ENCODE measurements at regions not wholly inside any gene's neighbourhood (a gene's known extent, or its start where the extent isn't known, plus 50 kb on each side); places are given as distances from the start of the nearest gene placed in this dataset.
"Not testable (repeated sequence)": the region's sequence is repeated elsewhere in the genome, so short reads cannot be mapped to it uniquely, and the experiment has no call there.

DNA sequence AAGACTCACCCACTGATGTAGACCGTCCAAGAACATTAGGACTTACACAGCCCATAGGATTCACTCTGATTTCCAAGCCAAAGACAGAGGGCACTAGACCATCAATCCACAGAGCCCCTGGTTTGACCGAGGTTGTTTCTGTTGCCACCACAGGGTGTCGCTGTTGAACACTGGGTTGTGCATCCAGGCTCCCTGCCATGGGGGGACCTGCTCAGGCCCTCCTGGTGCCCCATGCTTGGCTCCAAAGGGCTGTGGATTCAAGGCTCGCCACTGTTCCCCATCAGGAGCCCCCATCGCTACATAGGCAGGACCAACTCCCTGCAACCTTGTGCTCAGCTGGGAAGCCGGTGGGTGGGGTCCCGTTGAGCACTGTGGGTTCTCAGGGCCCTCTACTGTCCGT, 128.0 kb upstream of the ANO1 start:
- no peak overlapping the region for H3K27ac ChIP-seq (ENCODE audit: low read depth, low read length, poor library complexity, severe bottlenecking)
- no peaks in the 10 kb centered on the region for H3K9me2 ChIP-seq (ENCODE audit: low read depth, low read length)
- no peak overlapping the region for H3K4me2 ChIP-seq (ENCODE audit: low read length)
- H3K79me2 ChIP-seq (ENCODE audit: insufficient read depth, low read length) = no peaks in the 10 kb centered on the region
- no peak for TF ChIP-seq EZH2 (IDR thresholded peaks at IDR 0.05; ENCODE audit: borderline replicate concordance, low read length)
- TF ChIP-seq, protein P1, sequence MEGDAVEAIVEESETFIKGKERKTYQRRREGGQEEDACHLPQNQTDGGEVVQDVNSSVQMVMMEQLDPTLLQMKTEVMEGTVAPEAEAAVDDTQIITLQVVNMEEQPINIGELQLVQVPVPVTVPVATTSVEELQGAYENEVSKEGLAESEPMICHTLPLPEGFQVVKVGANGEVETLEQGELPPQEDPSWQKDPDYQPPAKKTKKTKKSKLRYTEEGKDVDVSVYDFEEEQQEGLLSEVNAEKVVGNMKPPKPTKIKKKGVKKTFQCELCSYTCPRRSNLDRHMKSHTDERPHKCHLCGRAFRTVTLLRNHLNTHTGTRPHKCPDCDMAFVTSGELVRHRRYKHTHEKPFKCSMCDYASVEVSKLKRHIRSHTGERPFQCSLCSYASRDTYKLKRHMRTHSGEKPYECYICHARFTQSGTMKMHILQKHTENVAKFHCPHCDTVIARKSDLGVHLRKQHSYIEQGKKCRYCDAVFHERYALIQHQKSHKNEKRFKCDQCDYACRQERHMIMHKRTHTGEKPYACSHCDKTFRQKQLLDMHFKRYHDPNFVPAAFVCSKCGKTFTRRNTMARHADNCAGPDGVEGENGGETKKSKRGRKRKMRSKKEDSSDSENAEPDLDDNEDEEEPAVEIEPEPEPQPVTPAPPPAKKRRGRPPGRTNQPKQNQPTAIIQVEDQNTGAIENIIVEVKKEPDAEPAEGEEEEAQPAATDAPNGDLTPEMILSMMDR (IDR thresholded peaks at IDR 0.05; ENCODE audit: low read length) = peak; percentile 51
- H3K9me3 ChIP-seq (ENCODE audit: low read length) = 0 out of 2 replicates have a peak, but pooled peaks cover 7% of the 10 kb centered on the region
- no peak overlapping the region for H2AFZ ChIP-seq (ENCODE audit: low read length)
- H3K4me3 ChIP-seq (ENCODE audit: low read depth, low read length, poor library complexity, severe bottlenecking) = no peak overlapping the region
- H3K36me3 ChIP-seq (ENCODE audit: insufficient read depth, low read length) = no peaks in the 10 kb centered on the region
- no peaks in the 10 kb centered on the region for H4K20me1 ChIP-seq (ENCODE audit: insufficient read depth, low read length)
- no peaks in the 10 kb centered on the region for H3K4me1 ChIP-seq (ENCODE audit: insufficient read depth, low read length, severe bottlenecking)
- H3K27me3 ChIP-seq (ENCODE audit: insufficient read depth, low read length) = peaks cover 6% of the 10 kb centered on the region; the same call in 1 of the 2 replicates
- H3F3A ChIP-seq (ENCODE audit: insufficient read depth, low read length) = no peaks in the 10 kb centered on the region
- no peak overlapping the region for H3K9ac ChIP-seq (ENCODE audit: low read length)

DNA sequence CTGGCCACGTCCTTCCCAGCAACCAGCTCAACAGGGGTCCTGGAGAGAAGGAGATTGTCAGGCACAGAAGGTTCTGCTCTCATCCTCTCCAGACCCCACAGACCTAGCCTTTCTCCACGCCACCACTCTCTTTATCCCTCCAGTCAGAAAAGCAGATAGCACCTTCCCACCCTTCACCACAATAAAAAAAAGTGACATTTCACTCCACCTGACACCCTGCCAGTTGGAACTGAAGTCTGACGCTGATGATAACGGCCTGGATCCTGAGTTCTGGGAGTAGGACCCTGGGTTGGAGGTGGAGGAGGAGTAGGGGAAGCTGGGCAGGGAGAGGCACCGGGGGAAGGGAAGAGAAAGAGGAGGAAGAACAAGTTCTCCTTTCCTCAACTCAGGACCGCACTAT, 127.5 kb upstream of the ANO1 start:
- TF ChIP-seq, protein P1 (IDR thresholded peaks at IDR 0.05; ENCODE audit: low read length) = no peak
- no peak for TF ChIP-seq EZH2 (IDR thresholded peaks at IDR 0.05; ENCODE audit: borderline replicate concordance, low read length)
- Histone ChIP-seq H3F3A (ENCODE audit: insufficient read depth, low read length) (no peaks in the 10 kb centered on the region), H3K36me3 (ENCODE audit: insufficient read depth, low read length) (no peaks in the 10 kb centered on the region), H3K9me3 (ENCODE audit: low read length) (0 out of 2 replicates have a peak, but pooled peaks cover 7% of the 10 kb centered on the region), H3K4me1 (ENCODE audit: insufficient read depth, low read length, severe bottlenecking) (no peaks in the 10 kb centered on the region), H4K20me1 (ENCODE audit: insufficient read depth, low read length) (no peaks in the 10 kb centered on the region), H3K79me2 (ENCODE audit: insufficient read depth, low read length) (no peaks in the 10 kb centered on the region), H3K4me2 (ENCODE audit: low read length) (no peak overlapping the region), H3K27ac (ENCODE audit: low read depth, low read length, poor library complexity, severe bottlenecking) (no peak overlapping the region), H2AFZ (ENCODE audit: low read length) (no peak overlapping the region), H3K9me2 (ENCODE audit: low read depth, low read length) (no peaks in the 10 kb centered on the region), H3K4me3 (ENCODE audit: low read depth, low read length, poor library complexity, severe bottlenecking) (no peak overlapping the region), H3K27me3 (ENCODE audit: insufficient read depth, low read length) (peaks cover 6% of the 10 kb centered on the region; the same call in 1 of the 2 replicates), H3K9ac (ENCODE audit: low read length) (no peak overlapping the region)

DNA sequence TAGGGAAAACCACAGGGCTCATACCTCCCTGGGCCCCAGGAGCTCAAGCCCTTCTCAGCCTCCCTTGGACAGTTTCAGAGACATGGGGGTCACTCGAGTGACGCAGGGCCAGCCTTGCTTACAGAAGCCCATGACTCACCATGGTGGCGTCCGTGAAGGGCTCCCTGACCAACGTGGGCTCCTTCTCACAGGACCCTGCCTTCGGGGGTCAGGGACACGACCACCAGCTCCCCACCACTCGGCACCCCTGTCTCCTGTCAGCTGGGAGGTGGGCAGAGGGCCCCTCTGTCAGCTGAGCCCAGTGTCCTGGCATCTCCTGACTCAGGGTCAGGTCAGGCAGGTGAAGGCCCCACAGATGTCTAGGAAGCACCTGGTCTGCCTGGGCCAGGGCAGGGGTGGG, 126.3 kb upstream of the ANO1 start:
- Histone ChIP-seq H3K79me2 (ENCODE audit: insufficient read depth, low read length) (no peaks in the 10 kb centered on the region), H3K27me3 (ENCODE audit: insufficient read depth, low read length) (peaks cover 6% of the 10 kb centered on the region; the same call in 1 of the 2 replicates), H3K4me2 (ENCODE audit: low read length) (no peak overlapping the region), H3K36me3 (ENCODE audit: insufficient read depth, low read length) (no peaks in the 10 kb centered on the region), H3K27ac (ENCODE audit: low read depth, low read length, poor library complexity, severe bottlenecking) (no peak overlapping the region), H3F3A (ENCODE audit: insufficient read depth, low read length) (no peaks in the 10 kb centered on the region), H3K9me3 (ENCODE audit: low read length) (0 out of 2 replicates have a peak, but pooled peaks cover 7% of the 10 kb centered on the region), H2AFZ (ENCODE audit: low read length) (no peak overlapping the region), H4K20me1 (ENCODE audit: insufficient read depth, low read length) (no peaks in the 10 kb centered on the region), H3K9me2 (ENCODE audit: low read depth, low read length) (no peaks in the 10 kb centered on the region), H3K4me1 (ENCODE audit: insufficient read depth, low read length, severe bottlenecking) (no peaks in the 10 kb centered on the region), H3K9ac (ENCODE audit: low read length) (no peak overlapping the region), H3K4me3 (ENCODE audit: low read depth, low read length, poor library complexity, severe bottlenecking) (no peak overlapping the region)
- TF ChIP-seq EZH2 (IDR thresholded peaks at IDR 0.05; ENCODE audit: borderline replicate concordance, low read length) = no peak
- TF ChIP-seq, protein P1 (IDR thresholded peaks at IDR 0.05; ENCODE audit: low read length) = no peak

DNA sequence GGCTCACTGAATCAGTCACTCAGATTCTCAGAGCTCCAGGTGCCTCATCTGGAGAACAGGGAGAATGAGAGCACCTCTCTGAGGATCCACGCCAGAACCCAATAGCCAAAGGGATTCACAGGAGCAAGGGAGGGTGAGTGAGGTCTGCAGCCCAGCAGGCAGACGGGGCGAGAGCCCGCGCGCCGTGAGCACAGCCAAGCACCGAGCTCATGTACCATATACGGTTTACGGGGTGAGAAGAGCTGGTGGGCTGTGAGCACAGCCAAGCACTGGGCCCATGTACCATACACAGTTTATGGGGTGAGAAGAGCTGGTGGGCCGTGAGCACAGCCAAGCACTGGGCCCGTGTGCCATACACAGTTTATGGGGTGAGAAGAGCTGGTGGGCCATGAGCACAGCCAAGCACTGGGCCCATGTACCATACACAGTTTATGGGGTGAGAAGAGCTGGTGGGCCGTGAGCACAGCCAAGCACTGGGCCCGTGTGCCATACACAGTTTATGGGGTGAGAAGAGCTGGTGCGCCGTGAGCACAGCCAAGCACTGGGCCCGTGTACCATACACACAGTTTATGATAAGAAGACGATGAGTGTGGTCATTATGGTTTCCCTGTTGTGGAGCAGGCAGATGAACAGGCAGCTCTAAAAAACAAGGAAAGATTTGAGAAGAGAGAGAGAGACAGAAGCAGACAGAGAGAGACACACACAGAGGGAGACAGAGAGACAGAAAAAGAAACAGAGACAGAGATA, 125.7 kb upstream of the ANO1 start:
- not testable (repeated sequence) for H4K20me1 ChIP-seq (ENCODE audit: insufficient read depth, low read length); H3K9me2 ChIP-seq (ENCODE audit: low read depth, low read length); H3F3A ChIP-seq (ENCODE audit: insufficient read depth, low read length); H3K79me2 ChIP-seq (ENCODE audit: insufficient read depth, low read length); H3K36me3 ChIP-seq (ENCODE audit: insufficient read depth, low read length); H3K4me2 ChIP-seq (ENCODE audit: low read length); H2AFZ ChIP-seq (ENCODE audit: low read length); H3K27me3 ChIP-seq (ENCODE audit: insufficient read depth, low read length); H3K27ac ChIP-seq (ENCODE audit: low read depth, low read length, poor library complexity, severe bottlenecking); H3K9me3 ChIP-seq (ENCODE audit: low read length); H3K4me3 ChIP-seq (ENCODE audit: low read depth, low read length, poor library complexity, severe bottlenecking); H3K9ac ChIP-seq (ENCODE audit: low read length); H3K4me1 ChIP-seq (ENCODE audit: insufficient read depth, low read length, severe bottlenecking)

Measured in OCI-LY1 (cell line).